ELF-1 (cell line): ENCODE measurements at regions not wholly inside any gene's neighbourhood (a gene's known extent, or its start where the extent isn't known, plus 50 kb on each side); places are given as distances from the start of the nearest gene placed in this dataset.
A peak's percentile ranks its signal among the peaks of the same experiment; 100 is the strongest.
"Not testable (repeated sequence)": the region's sequence is repeated elsewhere in the genome, so short reads cannot be mapped to it uniquely, and the experiment has no call there.

Source experiments
- DNase-seq: peaks from one replicate; pipeline ENCODE4 v3.0.0-alpha.2; 2016; ENCODE audit warnings: low read depth, low spot score

DNA sequence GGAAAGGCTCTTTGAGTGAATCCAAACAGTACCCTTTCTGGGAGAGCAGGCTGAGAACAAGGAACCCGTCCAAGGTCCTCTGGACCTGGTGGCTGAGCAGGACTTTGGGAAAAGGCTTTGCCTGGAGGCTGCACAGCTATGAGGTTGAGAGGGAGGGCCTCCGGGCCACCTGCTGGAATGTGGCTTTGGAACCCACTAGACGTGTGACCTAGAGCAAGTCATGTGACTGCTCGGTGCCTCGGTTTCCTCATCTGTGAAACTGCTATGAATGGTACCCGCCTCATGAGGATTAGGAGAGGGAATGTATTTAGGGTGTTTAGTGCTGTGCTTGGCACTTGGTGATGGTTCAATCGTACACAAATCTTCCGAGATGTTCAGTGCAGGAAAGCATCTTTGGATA lies 50.4 kb downstream of the HAPSTR1 start:
- DNase-seq: no peak

DNA sequence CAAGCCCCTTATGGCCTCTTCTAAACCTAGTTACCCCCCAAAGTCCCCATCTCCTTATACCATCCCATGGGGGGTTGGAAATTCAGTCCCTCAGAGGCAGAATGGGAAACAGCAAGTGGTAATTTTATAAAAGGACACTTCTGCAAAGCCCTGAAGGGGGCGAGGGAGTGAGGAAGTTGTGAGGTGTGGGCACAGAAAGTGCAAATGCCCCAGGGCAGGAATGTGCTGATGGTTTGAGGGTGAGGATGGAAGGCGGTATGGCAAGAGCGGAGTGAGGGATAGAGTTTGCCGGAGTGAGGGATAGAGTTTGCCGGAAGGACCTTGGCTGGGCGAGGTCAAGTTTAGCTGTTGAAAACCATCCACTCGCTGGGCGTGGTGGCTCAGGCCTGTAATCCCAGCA lies 52.7 kb downstream of the HAPSTR1 start:
- DNase-seq: peak; percentile 83

DNA sequence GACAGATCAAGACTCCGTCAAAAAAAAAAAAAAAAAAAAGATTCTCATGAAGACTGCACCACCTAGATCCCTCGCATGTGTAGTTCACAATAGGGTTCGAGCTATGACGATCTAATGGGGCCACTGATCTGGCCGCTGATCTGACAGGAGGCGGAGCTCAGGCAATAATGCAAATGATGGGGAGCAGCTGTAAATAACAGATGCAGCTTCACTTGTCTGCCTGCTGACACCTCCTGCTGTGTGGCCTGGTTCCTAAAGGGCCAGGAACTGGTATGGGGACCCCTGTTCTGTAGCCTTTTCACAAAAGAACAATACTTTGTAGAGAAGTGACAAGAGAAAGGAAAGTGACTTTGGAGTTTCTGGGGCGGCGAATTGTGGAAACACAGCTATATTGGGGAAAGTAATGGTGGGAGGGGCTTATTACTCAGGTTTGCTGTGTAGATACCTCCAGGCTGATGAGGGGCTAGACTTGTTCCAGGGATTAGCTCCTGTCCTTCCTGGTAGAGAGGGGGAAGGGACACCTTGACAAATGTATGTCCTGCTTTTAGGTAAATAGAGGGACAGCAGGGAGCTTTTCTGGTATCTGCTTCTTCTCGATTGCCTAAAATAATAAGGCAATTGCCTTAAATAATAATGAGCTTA lies 57.1 kb downstream of the HAPSTR1 start:
- DNase-seq: peak; percentile 62

DNA sequence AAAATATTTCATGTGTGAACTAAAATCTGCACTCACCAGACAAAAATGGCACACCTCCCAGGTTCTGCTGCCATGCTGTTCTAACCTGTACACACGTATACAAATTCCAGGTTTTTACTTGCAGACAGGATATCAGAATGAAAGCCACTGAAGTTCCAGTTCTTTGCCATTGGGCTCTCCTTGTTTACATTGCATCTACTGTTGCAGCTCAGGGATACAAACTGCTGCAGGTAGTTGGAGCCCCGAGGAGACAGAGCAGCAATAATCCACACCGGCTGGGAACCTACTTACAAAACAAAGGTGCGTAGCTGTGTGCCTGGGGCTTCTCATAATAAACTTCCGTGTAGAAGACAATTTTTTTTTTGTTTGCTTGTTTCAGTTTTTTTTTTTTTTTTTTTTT lies 59.6 kb downstream of the HAPSTR1 start:
- DNase-seq: no peak

DNA sequence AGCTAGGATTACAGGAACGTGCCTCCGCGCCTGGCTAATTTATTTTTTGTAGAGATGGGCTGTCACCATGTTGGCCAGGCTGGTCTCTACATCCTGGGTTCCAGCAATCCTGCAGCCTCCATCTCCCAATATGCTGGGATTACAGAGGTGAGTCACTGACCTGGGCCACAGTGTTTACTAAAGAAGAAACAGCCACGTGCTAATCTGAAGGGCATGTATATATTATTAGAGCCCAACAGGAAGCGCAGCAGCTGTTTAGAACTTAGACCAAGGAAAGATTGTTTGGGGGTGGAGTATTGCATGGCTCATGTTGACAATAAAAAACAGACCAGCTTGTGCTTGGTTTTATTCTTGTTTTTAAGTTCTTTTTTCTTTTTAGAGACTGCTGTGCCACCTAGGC lies 60.2 kb downstream of the HAPSTR1 start:
- DNase-seq: peak; percentile 48

DNA sequence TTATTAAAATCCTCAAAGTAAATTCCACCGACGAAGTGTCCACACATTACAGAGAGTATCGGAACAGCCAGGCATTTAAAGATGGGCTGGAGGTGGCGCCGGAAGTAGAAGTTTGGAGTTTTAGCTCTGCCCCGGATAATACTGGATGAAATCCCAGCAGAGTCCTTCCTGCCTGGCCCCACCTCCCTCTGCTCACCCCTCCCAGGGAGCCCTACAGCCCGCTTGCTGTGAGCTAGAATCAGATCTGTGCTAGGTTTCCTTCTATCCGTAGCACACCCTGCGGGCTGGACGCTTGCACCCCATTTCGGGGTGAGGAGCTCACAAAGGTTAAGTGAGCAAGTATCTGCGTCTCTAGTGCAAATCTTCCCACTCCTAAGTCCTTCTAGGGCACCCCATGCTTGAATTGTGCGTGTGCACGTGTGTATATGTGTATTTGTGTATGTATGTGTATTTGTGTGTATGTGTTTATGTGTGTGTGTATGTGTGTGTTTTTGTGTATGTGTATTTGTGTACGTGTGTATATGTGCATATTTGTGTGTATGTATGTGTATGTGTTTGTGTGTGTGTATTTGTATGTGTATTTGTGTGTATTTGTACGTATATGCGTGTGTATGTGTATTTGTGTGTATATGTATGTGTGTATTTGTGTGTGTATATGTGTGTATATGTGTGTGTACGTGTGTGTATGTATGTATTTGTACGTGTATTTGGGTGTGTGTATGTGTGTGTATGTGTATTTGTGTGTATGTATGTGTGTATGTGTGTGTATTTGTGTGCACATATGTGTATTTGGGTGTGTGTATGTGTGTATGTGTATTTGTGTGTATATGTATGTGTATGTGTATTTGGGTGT lies 61.4 kb downstream of the HAPSTR1 start:
- DNase-seq: no peak

DNA sequence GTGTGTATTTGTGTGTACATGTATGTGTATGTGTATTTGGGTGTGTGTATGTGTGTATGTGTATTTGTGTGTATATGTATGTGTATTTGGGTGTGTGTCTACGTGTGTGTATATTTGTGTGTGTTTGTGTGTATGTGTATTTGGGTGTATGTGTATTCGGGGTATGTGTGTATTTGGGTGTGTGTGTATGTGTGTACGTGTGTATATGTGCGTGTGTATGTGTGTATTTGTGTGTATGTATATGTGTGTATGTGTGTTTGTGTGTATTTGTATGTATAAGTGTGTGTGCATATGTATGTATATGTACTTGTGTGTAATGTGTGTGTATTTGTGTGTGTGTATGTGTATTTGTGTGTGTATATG lies 62.0 kb downstream of the HAPSTR1 start:
- DNase-seq: no peak

DNA sequence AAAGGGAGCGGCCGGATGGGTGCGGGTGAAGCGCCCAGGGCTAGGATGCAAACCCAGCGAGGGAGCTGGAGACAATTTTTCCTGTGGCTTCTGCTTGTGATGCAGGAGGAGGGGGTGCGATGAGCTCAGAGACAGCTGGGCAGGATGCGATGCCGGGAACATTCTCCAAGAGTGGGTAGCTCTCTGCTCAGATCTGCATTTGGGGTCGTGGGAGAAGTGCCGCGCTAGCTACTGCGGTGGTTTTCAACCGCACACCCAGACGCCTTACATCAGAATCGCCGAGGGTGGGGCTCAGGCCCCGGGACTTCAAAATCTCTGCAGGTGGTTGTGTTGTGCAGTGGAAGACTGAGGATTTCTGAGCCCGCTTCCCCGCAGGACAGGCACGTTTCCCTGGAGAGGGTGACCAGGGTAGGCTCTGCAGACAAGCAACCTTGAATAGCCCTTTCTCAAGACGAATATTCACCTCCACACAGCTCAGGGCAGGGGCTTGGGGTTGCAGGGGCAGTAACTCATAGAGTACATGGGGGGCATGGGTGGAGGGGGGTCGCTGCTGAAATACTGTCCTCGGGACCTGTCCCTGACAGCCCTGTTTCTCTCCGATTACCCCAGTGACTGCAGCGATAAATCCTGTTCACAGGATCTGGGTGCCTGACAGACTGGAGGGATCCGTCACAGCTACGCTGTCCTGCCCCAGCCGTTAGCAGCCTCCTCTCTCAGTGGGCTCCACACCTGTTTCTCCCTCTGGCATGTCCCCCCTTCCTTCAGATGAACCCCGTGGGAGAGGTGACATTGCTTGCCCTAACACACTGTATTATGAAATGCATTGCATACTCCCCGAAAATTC lies 63.3 kb downstream of the HAPSTR1 start:
- DNase-seq: no peak

DNA sequence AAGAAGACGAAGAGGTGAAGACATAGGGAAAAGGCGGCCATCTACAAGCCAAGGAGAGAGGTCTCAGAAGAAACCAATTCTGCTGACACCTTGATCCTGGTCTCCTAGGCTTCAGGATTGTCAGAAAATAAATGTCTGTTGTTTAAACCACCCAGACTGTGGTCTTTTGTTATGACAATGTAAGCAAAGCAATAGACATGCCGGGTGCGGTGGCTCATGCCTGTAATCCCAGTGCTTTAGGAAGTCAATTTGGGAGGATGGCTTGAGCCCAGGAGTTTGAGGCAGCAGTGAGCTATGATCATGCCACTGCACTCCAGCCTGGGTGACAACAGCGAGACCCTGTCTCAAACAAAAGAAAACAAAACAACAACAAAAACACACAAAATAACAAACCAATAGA lies 64.4 kb downstream of the HAPSTR1 start:
- no peak for DNase-seq

DNA sequence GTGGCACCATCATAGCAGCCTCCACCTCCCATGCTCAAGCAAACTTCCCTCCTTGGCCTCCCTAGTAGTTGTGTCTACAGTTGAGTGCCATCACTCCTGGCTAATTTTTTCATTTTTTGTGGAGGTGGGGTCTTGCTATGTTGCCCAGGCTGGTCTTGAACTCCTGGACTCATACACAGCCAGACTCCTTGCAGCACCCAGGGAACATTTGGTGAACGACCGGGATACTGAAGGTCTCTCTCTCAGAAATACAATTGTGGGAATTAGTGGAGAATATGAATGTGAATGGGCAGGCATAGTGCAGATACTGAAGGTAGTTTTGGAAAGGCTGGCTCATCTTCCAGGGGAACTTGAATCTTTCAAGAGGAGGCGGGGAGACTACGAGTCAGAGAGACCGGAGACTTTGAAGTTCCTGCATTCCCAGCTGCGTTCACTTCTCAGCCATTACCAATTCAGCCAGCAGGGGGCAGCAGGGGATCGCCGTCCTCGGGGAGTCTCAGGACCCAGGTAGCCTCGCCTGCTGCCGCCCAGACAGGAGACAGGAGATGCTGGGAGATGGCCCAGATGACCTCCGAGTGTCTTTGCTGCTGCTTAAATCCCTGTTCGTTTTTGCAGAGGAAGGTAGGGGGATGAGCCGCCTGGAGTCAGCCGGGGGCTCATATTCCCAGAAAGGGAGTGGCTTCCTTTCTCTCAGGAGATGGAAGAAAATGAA lies 68.6 kb downstream of the HAPSTR1 start:
- DNase-seq: peak; percentile 95

DNA sequence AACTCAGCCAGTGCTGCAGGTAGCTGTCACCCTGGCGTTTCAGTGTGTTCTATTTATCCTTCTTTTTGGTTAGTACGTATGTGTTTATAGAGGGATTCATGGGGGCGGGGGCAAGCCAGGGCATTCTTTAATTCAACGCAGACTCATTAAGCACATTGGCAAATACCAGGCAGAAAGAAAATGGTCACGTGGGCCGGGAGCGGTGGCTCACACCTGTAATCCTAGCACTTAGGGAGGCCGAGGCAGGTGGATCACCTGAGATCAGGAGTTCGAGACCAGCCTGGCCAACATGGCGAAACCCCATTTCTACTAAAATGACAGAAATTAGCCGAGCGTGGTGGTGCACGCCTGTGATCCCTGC lies 69.1 kb downstream of the HAPSTR1 start:
- no peak for DNase-seq

DNA sequence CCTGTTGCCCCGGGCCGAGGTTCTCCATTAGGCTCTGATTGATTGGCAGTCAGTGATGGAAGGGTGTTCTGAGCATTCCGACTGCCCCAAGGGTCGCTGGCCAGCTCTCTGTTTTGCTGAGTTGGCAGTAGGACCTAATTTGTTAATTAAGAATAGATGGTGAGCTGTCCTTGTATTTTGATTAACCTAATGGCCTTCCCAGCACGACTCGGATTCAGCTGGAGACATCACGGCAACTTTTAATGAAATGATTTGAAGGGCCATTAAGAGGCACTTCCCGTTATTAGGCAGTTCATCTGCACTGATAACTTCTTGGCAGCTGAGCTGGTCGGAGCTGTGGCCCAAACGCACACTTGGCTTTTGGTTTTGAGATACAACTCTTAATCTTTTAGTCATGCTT lies 74.2 kb downstream of the HAPSTR1 start:
- DNase-seq: peak; percentile 64

DNA sequence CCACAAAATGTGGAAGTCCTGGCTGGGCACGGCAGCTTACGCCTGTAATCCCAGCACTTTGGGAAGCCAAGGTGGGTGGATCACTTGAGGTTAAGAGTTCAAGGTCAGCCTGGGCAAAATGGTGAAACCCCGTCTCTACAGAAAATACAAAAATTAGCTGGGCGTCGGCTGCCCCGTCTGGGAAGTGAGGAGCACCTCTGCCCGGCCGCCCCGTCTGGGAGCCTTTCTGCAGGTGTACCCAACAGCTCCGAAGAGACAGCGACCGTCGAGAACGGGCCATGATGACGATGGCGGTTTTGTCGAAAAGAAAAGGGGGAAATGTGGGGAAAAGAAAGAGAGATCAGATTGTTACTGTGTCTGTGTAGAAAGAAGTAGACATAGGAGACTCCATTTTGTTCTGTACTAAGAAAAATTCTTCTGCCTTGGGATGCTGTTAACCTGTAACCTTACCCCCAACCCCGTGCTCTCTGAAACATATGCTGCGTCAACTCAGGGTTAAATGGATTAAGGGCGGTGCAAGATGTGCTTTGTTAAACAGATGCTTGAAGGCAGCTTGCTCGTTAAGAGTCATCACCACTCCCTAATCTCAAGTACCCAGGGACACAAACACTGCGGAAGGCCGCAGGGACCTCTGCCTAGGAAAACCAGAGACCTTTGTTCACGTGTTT lies 75.0 kb downstream of the HAPSTR1 start:
- DNase-seq: not testable (repeated sequence)

DNA sequence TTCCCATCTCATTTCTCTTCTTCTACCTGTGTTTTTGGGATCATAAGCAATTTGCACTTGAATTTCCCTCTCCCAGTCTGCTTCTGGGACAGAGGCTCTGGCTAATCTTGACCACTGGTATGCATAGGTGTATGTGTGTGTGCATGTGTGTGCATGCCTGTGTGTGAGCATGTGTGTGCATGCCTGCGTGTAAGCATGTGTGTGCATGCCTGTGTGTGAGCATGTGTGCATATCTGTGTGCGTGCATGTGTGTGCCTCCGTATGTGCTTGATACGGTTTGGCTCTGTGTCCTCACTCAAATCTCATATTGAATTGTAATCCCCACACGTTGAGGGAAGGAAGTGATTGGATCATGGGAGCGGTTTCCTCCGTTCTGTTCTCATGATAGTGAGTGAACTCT lies 77.7 kb downstream of the HAPSTR1 start:
- DNase-seq: no peak

DNA sequence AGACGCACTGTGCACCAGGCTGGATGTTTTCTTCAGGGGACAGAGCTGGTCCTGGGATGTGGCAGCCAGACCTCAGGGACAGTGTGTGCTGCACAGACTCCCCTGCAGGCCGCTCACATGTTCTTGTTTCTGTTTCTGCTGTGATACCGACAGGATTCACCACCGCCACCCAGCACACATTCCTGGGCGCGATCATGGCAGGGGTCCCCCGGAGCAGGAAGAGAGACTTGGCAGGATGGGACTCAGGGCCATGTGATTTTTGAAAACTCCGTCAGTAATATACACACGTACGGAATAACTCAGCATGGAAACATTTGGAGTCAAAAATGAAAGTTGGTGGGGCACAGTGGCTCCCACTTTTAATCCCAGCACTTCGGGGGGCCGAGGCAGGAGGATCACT lies 79.0 kb downstream of the HAPSTR1 start:
- DNase-seq: no peak

DNA sequence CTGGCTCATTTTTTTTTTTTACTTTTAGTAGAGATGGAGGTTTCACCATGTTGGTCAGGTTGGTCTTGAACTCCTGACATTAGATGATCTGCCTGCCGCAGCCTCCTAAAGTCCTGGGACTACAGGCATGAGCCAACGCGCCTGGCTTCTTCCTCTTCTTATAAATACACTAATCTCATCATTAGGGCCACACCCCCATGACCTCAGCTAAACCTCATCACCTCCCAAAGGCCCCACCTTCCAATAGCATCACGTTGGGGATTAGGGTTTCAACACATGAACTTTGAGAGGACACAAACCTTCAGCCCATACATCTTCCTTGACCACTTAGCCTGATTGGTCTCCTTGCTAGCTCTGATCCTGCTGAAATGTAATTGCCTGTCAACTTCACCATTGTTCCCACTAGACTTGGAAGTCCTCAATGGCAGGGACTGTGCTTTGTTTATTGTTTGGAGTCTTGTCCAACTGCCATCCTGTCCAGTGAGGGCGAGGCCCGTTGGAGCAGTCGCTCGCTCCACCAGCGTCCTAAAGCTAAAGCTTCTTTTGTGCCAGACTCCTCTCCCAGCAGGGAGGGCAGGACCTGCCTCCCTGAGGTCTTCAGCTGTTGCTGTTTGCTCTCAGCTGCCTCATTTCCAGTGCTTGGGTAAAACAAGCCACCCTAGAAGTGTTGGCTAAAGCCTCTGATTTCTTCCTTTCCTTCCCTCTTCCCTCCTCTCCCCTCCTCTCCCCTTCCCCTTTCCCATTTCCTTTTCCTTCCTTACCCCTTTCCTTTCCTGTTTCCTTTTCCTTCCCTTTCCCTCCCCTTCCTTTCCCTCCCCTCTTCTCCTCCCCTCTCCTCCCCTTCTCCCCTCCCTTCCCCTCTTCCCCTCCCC lies 85.3 kb downstream of the HAPSTR1 start:
- DNase-seq: no peak

DNA sequence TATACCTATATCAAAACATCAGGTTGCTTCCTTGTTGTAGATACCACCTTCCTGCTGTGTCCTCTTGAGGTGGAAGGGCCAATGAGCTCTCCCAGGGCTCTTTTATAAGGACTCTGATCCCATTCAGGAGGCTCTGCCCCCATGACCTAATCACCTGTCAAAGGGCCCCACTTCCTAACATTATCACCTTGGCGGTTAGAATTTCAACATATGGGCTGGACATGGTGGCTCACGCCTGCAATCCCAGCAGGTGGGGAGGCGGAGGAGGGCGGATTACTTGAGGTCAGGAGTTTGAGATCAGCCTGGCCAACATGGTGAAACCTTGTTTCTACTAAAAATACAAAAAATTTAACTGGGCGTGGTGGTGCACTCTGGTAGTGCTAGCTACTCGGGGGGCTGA lies 86.4 kb downstream of the HAPSTR1 start:
- no peak for DNase-seq

DNA sequence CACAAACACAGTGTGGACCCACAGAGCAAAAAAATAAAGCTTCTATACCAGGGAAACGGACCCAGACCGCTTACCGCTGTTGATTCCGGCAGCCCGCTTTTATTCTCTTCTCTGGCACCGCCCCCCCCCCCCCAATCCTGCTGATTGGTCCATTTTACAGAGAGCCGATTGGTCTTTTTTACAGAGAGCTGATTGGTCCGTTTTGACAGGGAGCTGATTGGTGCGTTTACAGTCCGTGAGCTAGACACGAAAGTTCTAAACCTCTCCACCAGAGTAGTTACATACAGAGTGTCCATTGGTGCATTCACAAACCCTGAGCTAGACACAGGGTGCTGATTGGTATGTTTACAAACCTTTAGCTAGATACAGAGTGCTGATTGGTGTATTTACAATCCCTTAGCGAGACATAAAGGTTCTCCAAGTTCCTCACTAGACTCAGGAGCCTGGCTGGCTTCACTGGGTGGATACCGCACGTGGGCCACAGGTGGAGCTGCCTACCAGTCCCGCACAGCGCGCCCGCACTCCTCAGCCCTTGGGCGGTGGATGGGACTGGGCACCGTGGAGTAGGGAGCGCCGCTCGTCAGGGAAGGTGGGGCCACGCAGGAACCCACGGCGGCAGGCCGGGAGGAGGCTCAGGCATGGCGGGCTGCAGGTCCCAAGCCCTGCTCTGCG lies 92.4 kb downstream of the HAPSTR1 start:
- peak; percentile 39 for DNase-seq

DNA sequence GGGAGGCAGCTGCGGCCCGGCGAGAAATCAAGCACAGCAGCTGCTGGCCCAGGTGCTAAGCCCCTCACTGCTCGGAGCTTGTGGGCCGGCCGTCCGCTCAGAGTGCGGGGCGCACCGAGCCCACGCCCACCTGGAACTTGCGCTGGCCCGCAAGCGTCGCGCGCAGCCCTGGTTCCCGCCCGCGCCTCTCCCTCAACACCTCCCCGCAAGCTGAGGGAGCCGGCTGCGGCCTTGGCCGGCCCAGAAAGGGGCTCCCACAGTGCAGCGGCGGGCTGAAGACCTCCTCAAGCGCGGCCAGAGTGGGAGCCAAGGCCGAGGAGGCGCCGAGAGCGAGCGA lies 92.9 kb downstream of the HAPSTR1 start:
- DNase-seq: no peak

DNA sequence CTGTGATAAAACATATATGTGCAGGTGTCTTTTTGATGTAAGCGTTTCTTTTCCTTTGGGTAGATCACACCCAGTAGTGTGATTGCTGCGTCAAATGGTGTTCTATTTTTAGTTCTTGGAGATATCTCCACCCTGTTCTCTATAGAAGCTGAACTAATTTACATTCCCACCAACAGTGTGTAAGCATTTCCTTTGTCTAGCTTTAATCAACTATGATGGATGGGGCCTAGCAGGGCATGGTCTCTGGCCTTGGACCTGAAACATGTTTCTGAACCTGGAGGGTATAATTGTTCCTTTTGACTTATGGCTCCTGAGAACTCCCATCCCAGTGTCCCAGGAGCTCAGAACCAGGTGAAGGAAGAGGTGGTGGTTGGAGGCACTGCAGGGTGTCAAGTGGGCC lies 93.9 kb downstream of the HAPSTR1 start:
- DNase-seq: no peak
